HepG2 (cell line): ENCODE measurements at regions not wholly inside any gene's neighbourhood (a gene's known extent, or its start where the extent isn't known, plus 50 kb on each side); places are given as distances from the start of the nearest gene placed in this dataset.

Experiments used
- ATAC-seq: fragments of 200-7000 bp; cut with Tn5 transposase; 3 replicates; pipeline ENCODE4 v1.9.1; 2020; ENCODE audit warnings: mild to moderate bottlenecking, moderate library complexity
- BruUV-seq: library from RNA; stranded (reverse); fragments of 400-500 nt; replicated peaks from 2 replicates; lab custom pipeline; 2021; lab: Mats Ljungman, UMichigan
- CTCF ChIA-PET: fragments of 300-600 bp; formaldehyde crosslinking; extraction: SDS; loops from one replicate; lab custom pipeline; 2021; ENCODE audit warnings: low total read pairs, inconsistent platforms, low intra/inter-chr PET ratio; lab: Yijun Ruan, JAX
- POLR2A ChIA-PET: fragments of 350-600 bp; sonication (Branson Sonifier 250); formaldehyde crosslinking; loops from one replicate; lab custom pipeline; 2020; ENCODE audit warnings: antibody characterized with exemption, inconsistent platforms; lab: Yijun Ruan, JAX
- DNase-seq: peaks from one replicate; pipeline ENCODE4 v3.0.0-alpha.2; 2015; ENCODE audit warnings: low spot score
- FAIRE-seq: peaks from 3 replicates; lab custom pipeline; 2011; peaks lifted over from hg19 to GRCh38; lab: Jason Lieb, UNC
- H2AFZ ChIP-seq: one replicate; pipeline ENCODE4 v1.6.1; 2011; ENCODE audit warnings: low read length, inconsistent platforms
- H3K27ac ChIP-seq: fragments of 300-600 bp; 3 replicates; pipeline ENCODE4 v1.8.0; 2011; ENCODE audit warnings: mixed run types, mild to moderate bottlenecking, mixed read lengths, low read length, inconsistent platforms; ENCODE audit not compliant: insufficient read depth; ENCODE audit errors: extremely low read length
- H3K27me3 ChIP-seq, 2 experiments: fragments of 200-600 bp in 1 of 2; 2 replicates in 1 of 2; 3 replicates in 1 of 2; pipeline versions ENCODE4 v1.6.0 to v1.8.0; 2011; ENCODE audit warnings: low read length in 2 of 2, mild to moderate bottlenecking in 2 of 2, moderate library complexity in 2 of 2, inconsistent platforms in 1 of 2; ENCODE audit not compliant: insufficient read depth in 2 of 2, control insufficient read depth in 1 of 2
- H3K36me3 ChIP-seq, 2 experiments: fragments of 200-600 bp in 1 of 2; replicated peaks in 1 of 2; 2 replicates in 1 of 2; 3 replicates in 1 of 2; pipeline versions ENCODE4 v1.5.1 to v1.8.0; 2011; ENCODE audit warnings: low read length in 2 of 2, inconsistent platforms in 1 of 2; ENCODE audit not compliant: insufficient read depth in 2 of 2, control insufficient read depth in 1 of 2
- H3K4me1 ChIP-seq: 2 replicates; pipeline ENCODE4 v1.5.1; 2012; ENCODE audit warnings: low read length, inconsistent platforms; ENCODE audit not compliant: insufficient read depth
- H3K4me2 ChIP-seq: 2 replicates; pipeline ENCODE4 v1.6.0; 2011; ENCODE audit warnings: low read depth, low read length, inconsistent platforms
- H3K4me3 ChIP-seq, 3 experiments: fragments of 200-600 bp in 1 of 3; sonication (generic), shearing (Covaris generic) in 1 of 3; replicated peaks in 1 of 3; 2 replicates each; pipeline ENCODE4 v1.5.1; 2011 to 2016; ENCODE audit warnings: low read length in 3 of 3, inconsistent platforms in 2 of 3, low read depth in 2 of 3, mild to moderate bottlenecking in 2 of 3, control low read depth in 1 of 3, mixed read lengths in 1 of 3; ENCODE audit not compliant: insufficient read depth in 1 of 3
- H3K79me2 ChIP-seq: one replicate; pipeline ENCODE4 v1.6.1; 2011; ENCODE audit warnings: low read length, inconsistent platforms; ENCODE audit not compliant: insufficient read depth
- H3K9ac ChIP-seq: 2 replicates; pipeline ENCODE4 v1.6.0; 2011; ENCODE audit warnings: mild to moderate bottlenecking, low read depth, low read length, inconsistent platforms; ENCODE audit not compliant: insufficient read depth
- H3K9me3 ChIP-seq: 2 replicates; pipeline ENCODE4 v1.5.1; 2012; ENCODE audit warnings: mild to moderate bottlenecking, low read length
- H4K20me1 ChIP-seq: 2 replicates; pipeline ENCODE4 v1.6.0; 2011; ENCODE audit warnings: inconsistent platforms, mild to moderate bottlenecking, low read length, moderate library complexity; ENCODE audit not compliant: insufficient read depth
- EEA1 ChIP-seq: sonication (generic); formaldehyde crosslinking; IDR thresholded peaks from 2 replicates; pipeline ENCODE4 v1.5.1; 2020; ENCODE audit warnings: mild to moderate bottlenecking, missing genetic modification reagents, borderline replicate concordance
- KLF16 ChIP-seq, 2 experiments: sonication (generic) in 1 of 2; formaldehyde crosslinking in 1 of 2; IDR thresholded peaks; 2 replicates each; pipeline versions ENCODE4 v1.6.1 to v1.8.0; 2016 to 2023; ENCODE audit warnings: missing genetic modification reagents in 2 of 2, missing compliant biosample characterization in 1 of 2
- ZNF235 ChIP-seq: sonication (generic); formaldehyde crosslinking; IDR thresholded peaks from 2 replicates; pipeline ENCODE4 v1.8.1; 2023; ENCODE audit warnings: mild to moderate bottlenecking, missing genetic modification reagents, borderline replicate concordance
- ZNF790 ChIP-seq: sonication (generic); formaldehyde crosslinking; IDR thresholded peaks from 2 replicates; pipeline ENCODE4 v1.8.0; 2022; ENCODE audit warnings: missing genetic modification reagents, mild to moderate bottlenecking, borderline replicate concordance
- WGBS: methylation state at CpG from one replicate; pipeline ENCODE4 v1.1.6; 2017; ENCODE audit warnings: low lambda C conversion rate; 5-methylcytosine and 5-hydroxymethylcytosine counted together
- in situ Hi-C: cut with HindIII; loops from 2 replicates; pipeline ENCODE4 v1.10.0; 2017; ENCODE audit warnings: low pct_unique_long_range_greater_than_20kb; ENCODE audit not compliant: extremely low pct_ligation_motif_present
- intact Hi-C: fragments of 100-400 bp; cut with micrococcal nuclease; formaldehyde crosslinking; loops from one replicate; pipeline ENCODE4 v1.10.0; 2022; ENCODE audit not compliant: unreplicated experiment
- TF ChIP-seq, protein P1 (sequence below): sonication (generic); formaldehyde crosslinking; IDR thresholded peaks from 2 replicates; pipeline ENCODE4 v1.5.0; 2020; ENCODE audit warnings: mild to moderate bottlenecking, missing genetic modification reagents, borderline replicate concordance

DNA sequence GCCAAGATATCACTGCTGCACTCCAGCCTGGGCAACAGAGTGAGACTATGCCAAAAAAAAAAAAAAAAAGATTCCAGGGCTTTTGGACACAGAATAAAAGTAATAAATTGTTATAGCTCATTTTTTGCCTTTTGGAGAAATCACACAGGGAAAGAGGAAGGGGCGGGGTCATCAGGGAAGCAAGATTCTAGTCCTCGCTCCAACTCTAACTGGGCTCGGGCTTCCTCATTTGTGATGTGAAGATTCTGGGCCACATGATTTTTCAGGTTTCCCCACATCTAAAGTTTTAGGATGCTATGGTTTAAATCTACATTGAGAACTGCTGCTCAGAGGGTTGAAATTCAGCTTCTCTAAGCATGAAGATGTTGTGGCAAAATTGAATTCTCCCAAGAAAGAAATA, 179.3 kb upstream of the PLXNA2 start:
- POLR2A ChIA-PET = no interaction called here

More for the DNA sequence above, 179.3 kb upstream of the PLXNA2 start:
- H3K9ac ChIP-seq = no peak overlapping the region
- TF ChIP-seq, protein P1, sequence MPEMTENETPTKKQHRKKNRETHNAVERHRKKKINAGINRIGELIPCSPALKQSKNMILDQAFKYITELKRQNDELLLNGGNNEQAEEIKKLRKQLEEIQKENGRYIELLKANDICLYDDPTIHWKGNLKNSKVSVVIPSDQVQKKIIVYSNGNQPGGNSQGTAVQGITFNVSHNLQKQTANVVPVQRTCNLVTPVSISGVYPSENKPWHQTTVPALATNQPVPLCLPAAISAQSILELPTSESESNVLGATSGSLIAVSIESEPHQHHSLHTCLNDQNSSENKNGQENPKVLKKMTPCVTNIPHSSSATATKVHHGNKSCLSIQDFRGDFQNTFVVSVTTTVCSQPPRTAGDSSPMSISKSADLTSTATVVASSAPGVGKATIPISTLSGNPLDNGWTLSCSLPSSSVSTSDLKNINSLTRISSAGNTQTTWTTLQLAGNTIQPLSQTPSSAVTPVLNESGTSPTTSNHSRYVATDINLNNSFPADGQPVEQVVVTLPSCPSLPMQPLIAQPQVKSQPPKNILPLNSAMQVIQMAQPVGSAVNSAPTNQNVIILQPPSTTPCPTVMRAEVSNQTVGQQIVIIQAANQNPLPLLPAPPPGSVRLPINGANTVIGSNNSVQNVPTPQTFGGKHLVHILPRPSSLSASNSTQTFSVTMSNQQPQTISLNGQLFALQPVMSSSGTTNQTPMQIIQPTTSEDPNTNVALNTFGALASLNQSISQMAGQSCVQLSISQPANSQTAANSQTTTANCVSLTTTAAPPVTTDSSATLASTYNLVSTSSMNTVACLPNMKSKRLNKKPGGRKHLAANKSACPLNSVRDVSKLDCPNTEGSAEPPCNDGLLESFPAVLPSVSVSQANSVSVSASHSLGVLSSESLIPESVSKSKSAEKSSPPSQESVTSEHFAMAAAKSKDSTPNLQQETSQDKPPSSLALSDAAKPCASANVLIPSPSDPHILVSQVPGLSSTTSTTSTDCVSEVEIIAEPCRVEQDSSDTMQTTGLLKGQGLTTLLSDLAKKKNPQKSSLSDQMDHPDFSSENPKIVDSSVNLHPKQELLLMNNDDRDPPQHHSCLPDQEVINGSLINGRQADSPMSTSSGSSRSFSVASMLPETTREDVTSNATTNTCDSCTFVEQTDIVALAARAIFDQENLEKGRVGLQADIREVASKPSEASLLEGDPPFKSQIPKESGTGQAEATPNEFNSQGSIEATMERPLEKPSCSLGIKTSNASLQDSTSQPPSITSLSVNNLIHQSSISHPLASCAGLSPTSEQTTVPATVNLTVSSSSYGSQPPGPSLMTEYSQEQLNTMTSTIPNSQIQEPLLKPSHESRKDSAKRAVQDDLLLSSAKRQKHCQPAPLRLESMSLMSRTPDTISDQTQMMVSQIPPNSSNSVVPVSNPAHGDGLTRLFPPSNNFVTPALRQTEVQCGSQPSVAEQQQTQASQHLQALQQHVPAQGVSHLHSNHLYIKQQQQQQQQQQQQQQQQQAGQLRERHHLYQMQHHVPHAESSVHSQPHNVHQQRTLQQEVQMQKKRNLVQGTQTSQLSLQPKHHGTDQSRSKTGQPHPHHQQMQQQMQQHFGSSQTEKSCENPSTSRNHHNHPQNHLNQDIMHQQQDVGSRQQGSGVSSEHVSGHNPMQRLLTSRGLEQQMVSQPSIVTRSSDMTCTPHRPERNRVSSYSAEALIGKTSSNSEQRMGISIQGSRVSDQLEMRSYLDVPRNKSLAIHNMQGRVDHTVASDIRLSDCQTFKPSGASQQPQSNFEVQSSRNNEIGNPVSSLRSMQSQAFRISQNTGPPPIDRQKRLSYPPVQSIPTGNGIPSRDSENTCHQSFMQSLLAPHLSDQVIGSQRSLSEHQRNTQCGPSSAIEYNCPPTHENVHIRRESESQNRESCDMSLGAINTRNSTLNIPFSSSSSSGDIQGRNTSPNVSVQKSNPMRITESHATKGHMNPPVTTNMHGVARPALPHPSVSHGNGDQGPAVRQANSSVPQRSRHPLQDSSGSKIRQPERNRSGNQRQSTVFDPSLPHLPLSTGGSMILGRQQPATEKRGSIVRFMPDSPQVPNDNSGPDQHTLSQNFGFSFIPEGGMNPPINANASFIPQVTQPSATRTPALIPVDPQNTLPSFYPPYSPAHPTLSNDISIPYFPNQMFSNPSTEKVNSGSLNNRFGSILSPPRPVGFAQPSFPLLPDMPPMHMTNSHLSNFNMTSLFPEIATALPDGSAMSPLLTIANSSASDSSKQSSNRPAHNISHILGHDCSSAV (CRISPR knock-in tag) = no peak
- TF ChIP-seq EEA1 (CRISPR knock-in tag) = no peak
- no peak for TF ChIP-seq ZNF235 (CRISPR knock-in tag)
- no peak for TF ChIP-seq ZNF790 (CRISPR knock-in tag)
- TF ChIP-seq KLF16 (CRISPR knock-in tag; IDR thresholded peaks at IDR 0.05) = no peak
- intact Hi-C loops (no loop called here), in situ Hi-C loops (no loop called here)
- no peak overlapping the region for H2AFZ ChIP-seq
- no peaks in the 10 kb centered on the region for H3K36me3 ChIP-seq
- no TSS peak for BruUV-seq
- WGBS = 47% methylated on average over 3 of the region's 3 CpGs
- FAIRE-seq = no peak
- no peak overlapping the region for H3K4me3 ChIP-seq
- H3K27ac ChIP-seq = no peak overlapping the region
- H3K4me1 ChIP-seq = no peaks in the 10 kb centered on the region
- no peaks in the 10 kb centered on the region for H3K27me3 ChIP-seq
- no peak for ATAC-seq
- no peaks in the 10 kb centered on the region for H3K79me2 ChIP-seq
- CTCF ChIA-PET = no interaction called here
- H3K4me2 ChIP-seq = no peak overlapping the region
- no peaks in the 10 kb centered on the region for H3K9me3 ChIP-seq
- no peaks in the 10 kb centered on the region for H4K20me1 ChIP-seq
- DNase-seq = no peak
